K562 (cell line): ENCODE measurements at regions not wholly inside any gene's neighbourhood (a gene's known extent, or its start where the extent isn't known, plus 50 kb on each side); places are given as distances from the start of the nearest gene placed in this dataset.

ENCODE experiments used
- ATAC-seq: fragments of 200-7000 bp; cut with Tn5 transposase; 3 replicates; pipeline ENCODE4 v1.9.1; 2020; ENCODE audit warnings: moderate library complexity
- BruUV-seq: library from RNA; stranded (reverse); fragments of 400-500 nt; replicated peaks from 2 replicates; lab custom pipeline; 2021; lab: Mats Ljungman, UMichigan
- CTCF ChIA-PET: fragments of 300-600 bp; formaldehyde crosslinking; extraction: SDS; loops from one replicate; lab custom pipeline; 2021; ENCODE audit warnings: low intra/inter-chr PET ratio; lab: Yijun Ruan, JAX
- POLR2A ChIA-PET: fragments of 300-600, 350-650 bp; sonication (Branson Sonifier 250); formaldehyde crosslinking; extraction: SDS; loops from one replicate; lab custom pipeline; 2021; ENCODE audit warnings: antibody characterized with exemption, inconsistent platforms; lab: Yijun Ruan, JAX
- DNase-seq, 4 experiments: peaks; one replicate each; pipeline versions ENCODE4 v3.0.0 to v3.0.0-alpha.2; 2011 to 2018; ENCODE audit warnings: low spot score in 3 of 4, mixed read lengths in 3 of 4; ENCODE audit errors: extremely low read depth in 1 of 4
- FAIRE-seq: peaks from 2 replicates; lab custom pipeline; 2011; peaks lifted over from hg19 to GRCh38; lab: Jason Lieb, UNC
- H2AFZ ChIP-seq: 2 replicates; pipeline ENCODE4 v1.6.0; 2011; ENCODE audit warnings: low read depth, low read length, control low read depth, inconsistent platforms
- H3K27ac ChIP-seq: fragments of 200-600 bp; 3 replicates; pipeline ENCODE4 v1.8.0; 2011; ENCODE audit warnings: low read depth, mild to moderate bottlenecking, control low read depth, inconsistent platforms, low read length, moderate library complexity, mixed read lengths; ENCODE audit errors: extremely low read depth
- H3K27me3 ChIP-seq, 2 experiments: fragments of 300-600 bp in 1 of 2; 2 replicates in 1 of 2; 3 replicates in 1 of 2; pipeline versions ENCODE4 v1.6.0 to v1.8.0; 2011; ENCODE audit warnings: inconsistent platforms in 2 of 2, low read length in 2 of 2, mild to moderate bottlenecking in 1 of 2, mixed read lengths in 1 of 2, moderate library complexity in 1 of 2; ENCODE audit not compliant: control insufficient read depth in 2 of 2, insufficient read depth in 2 of 2
- H3K36me3 ChIP-seq: fragments of 300-600 bp; 3 replicates; pipeline ENCODE4 v1.8.0; 2011; ENCODE audit warnings: mild to moderate bottlenecking, low read length, inconsistent platforms; ENCODE audit not compliant: control insufficient read depth, insufficient read depth
- H3K4me1 ChIP-seq, 2 experiments: fragments of 200-600 bp in 1 of 2; replicated peaks in 1 of 2; 2 replicates in 1 of 2; 3 replicates in 1 of 2; pipeline versions ENCODE4 v1.5.1 to v1.8.0; 2011; ENCODE audit warnings: inconsistent platforms in 2 of 2, low read length in 2 of 2, mild to moderate bottlenecking in 1 of 2, mixed read lengths in 1 of 2, moderate library complexity in 1 of 2; ENCODE audit not compliant: control insufficient read depth in 2 of 2, insufficient read depth in 2 of 2
- H3K4me2 ChIP-seq: 2 replicates; pipeline ENCODE4 v1.6.1; 2011; ENCODE audit warnings: low read length, control low read depth, inconsistent platforms, mixed read lengths; ENCODE audit not compliant: insufficient read depth
- H3K4me3 ChIP-seq: fragments of 200-600 bp; sonication (generic), shearing (Covaris generic); 2 replicates; pipeline ENCODE4 v1.5.1; 2016; ENCODE audit warnings: control low read depth, inconsistent platforms
- H3K79me2 ChIP-seq: fragments of 200-600 bp; 3 replicates; pipeline ENCODE4 v1.8.0; 2011; ENCODE audit warnings: low read length, inconsistent platforms; ENCODE audit not compliant: control insufficient read depth, insufficient read depth
- H3K9ac ChIP-seq, 2 experiments: 2 replicates each; pipeline versions ENCODE4 v1.6.0 to v1.6.1; 2011; ENCODE audit warnings: low read depth in 2 of 2, low read length in 2 of 2, control low read depth in 1 of 2, inconsistent platforms in 1 of 2, mild to moderate bottlenecking in 1 of 2, mixed read lengths in 1 of 2; ENCODE audit not compliant: insufficient read depth in 1 of 2
- H3K9me1 ChIP-seq: one replicate; pipeline ENCODE4 v1.6.0; 2011; ENCODE audit warnings: inconsistent platforms, mild to moderate bottlenecking, low read length, moderate library complexity; ENCODE audit not compliant: control insufficient read depth, insufficient read depth
- H3K9me3 ChIP-seq: replicated peaks from 2 replicates; pipeline ENCODE4 v1.5.1; 2011; ENCODE audit warnings: low read depth, low read length, inconsistent platforms; ENCODE audit not compliant: control insufficient read depth, insufficient read depth
- H4K20me1 ChIP-seq: replicated peaks from 2 replicates; pipeline ENCODE4 v1.6.1; 2011; ENCODE audit warnings: low read length, inconsistent platforms, mixed read lengths; ENCODE audit not compliant: control insufficient read depth, insufficient read depth
- ADNP ChIP-seq: fragments of 200-800 bp; sonication (Bioruptor generic); IDR thresholded peaks from 2 replicates; pipeline ENCODE4 v1.6.1; 2016; ENCODE audit warnings: missing genetic modification characterization, missing compliant biosample characterization
- CHAMP1 ChIP-seq: fragments of 450-650 bp; IDR thresholded peaks from 2 replicates; pipeline ENCODE4 v1.6.1; 2016; ENCODE audit warnings: mild to moderate bottlenecking
- CUX1 ChIP-seq: fragments of 200-800 bp; sonication (Bioruptor generic); IDR thresholded peaks from 2 replicates; pipeline ENCODE4 v1.6.1; 2016; ENCODE audit warnings: missing genetic modification characterization, missing compliant biosample characterization
- ELF4 ChIP-seq: fragments of 450-650 bp; formaldehyde crosslinking; IDR thresholded peaks from 2 replicates; pipeline ENCODE4 v1.4.0; 2022; ENCODE audit warnings: missing genetic modification characterization
- FOXP1 ChIP-seq: sonication (generic); formaldehyde crosslinking; IDR thresholded peaks from 2 replicates; pipeline ENCODE4 v1.8.0; 2022; ENCODE audit warnings: mild to moderate bottlenecking, missing genetic modification reagents
- HOXB6 ChIP-seq: fragments of 250-450 bp; sonication (Bioruptor Pico); IDR thresholded peaks from 2 replicates; pipeline ENCODE4 v1.5.1; 2022; ENCODE audit warnings: mild to moderate bottlenecking, borderline replicate concordance
- KDM2B ChIP-seq: fragments of 250-450 bp; sonication (Bioruptor Pico); IDR thresholded peaks from 2 replicates; pipeline ENCODE4 v1.8.0; 2021; ENCODE audit warnings: mild to moderate bottlenecking, moderate library complexity
- MNT ChIP-seq, 2 experiments: fragments of 450-650 bp; conservative IDR thresholded peaks; 2 replicates each; pipeline ENCODE4 v1.6.1; 2017; ENCODE audit warnings: mild to moderate bottlenecking in 2 of 2, moderate library complexity in 2 of 2
- POLR2H ChIP-seq: IDR thresholded peaks from 2 replicates; pipeline ENCODE4 v1.6.1; 2016; ENCODE audit warnings: missing genetic modification characterization, low read depth, mild to moderate bottlenecking, control low read depth, missing compliant biosample characterization, moderate library complexity
- SMARCA5 ChIP-seq: fragments of 450-650 bp; IDR thresholded peaks from 2 replicates; pipeline ENCODE4 v1.6.1; 2016
- UBTF ChIP-seq, 2 experiments: IDR thresholded peaks; 2 replicates each; pipeline ENCODE4 v1.6.1; 2012; ENCODE audit warnings: improper control_type of control experiment in 2 of 2, low read depth in 2 of 2, low read length in 2 of 2, borderline replicate concordance in 1 of 2
- ZNF668 ChIP-seq: fragments of 250-450 bp; sonication (Bioruptor Pico); IDR thresholded peaks from 2 replicates; pipeline ENCODE4 v1.8.0; 2022; ENCODE audit warnings: mild to moderate bottlenecking, inconsistent platforms
- WGBS: fragments of 100-300 bp; shearing (Covaris generic); methylation state at CpG from one replicate; pipeline ENCODE4 v1.1.6; 2016; ENCODE audit warnings: low coverage, mixed read lengths; ENCODE audit not compliant: insufficient coverage; ENCODE audit errors: missing lambda C conversion rate; 5-methylcytosine and 5-hydroxymethylcytosine counted together
- in situ Hi-C: fragments of 300-500 bp; cut with MboI; formaldehyde crosslinking; loops from 4 replicates; pipeline ENCODE4 v1.15.0; 2018; ENCODE audit warnings: inconsistent platforms, mixed read lengths
- intact Hi-C: fragments of 100-400 bp; cut with micrococcal nuclease; formaldehyde crosslinking; loops from 2 replicates; pipeline ENCODE4 v1.14.2; 2022

- H3K79me2 ChIP-seq, result no peaks in the 10 kb centered on the region
- 0% methylated on average over 4 of the region's 4 CpGs for WGBS
- ChIA-PET CTCF (no interaction called here), POLR2A (no interaction called here)
- FAIRE-seq (no peak), DNase-seq (no peak), ATAC-seq (no peak)
- H3K9ac ChIP-seq, result no peak overlapping the region
- H3K4me1 ChIP-seq, result no peaks in the 10 kb centered on the region
- no peak overlapping the region for H3K27ac ChIP-seq
- H3K4me3 ChIP-seq, result no peak overlapping the region
- in situ Hi-C loops, result no loop called here
- H4K20me1 ChIP-seq, result no peaks in the 10 kb centered on the region
- H3K4me2 ChIP-seq, result no peak overlapping the region
- H3K9me3 ChIP-seq, result no peaks in the 10 kb centered on the region
- intact Hi-C loops, result no loop called here
- H3K9me1 ChIP-seq, result no peaks in the 10 kb centered on the region
- H3K27me3 ChIP-seq, result no peaks in the 10 kb centered on the region
- no peak overlapping the region for H2AFZ ChIP-seq
- no TSS peak for BruUV-seq
- no peaks in the 10 kb centered on the region for H3K36me3 ChIP-seq
- no peak for TF ChIP-seq FOXP1
- no peak for TF ChIP-seq UBTF (IDR thresholded peaks at IDR 0.05; ENCODE audit: borderline replicate concordance in 1 of 2, low read depth in 2 of 2, low read length in 2 of 2)
- TF ChIP-seq CUX1 (CRISPR knock-in tag), result no peak
- TF ChIP-seq CHAMP1, result no peak
- TF ChIP-seq ELF4 (CRISPR knock-in tag), result no peak
- no peak for TF ChIP-seq HOXB6 (CRISPR knock-in tag)
- TF ChIP-seq SMARCA5, result no peak
- no peak for TF ChIP-seq MNT (conservative IDR thresholded peaks at IDR 0.05)
- no peak for TF ChIP-seq ADNP (tag)
- no peak for TF ChIP-seq ZNF668 (CRISPR knock-in tag)
- no peak for TF ChIP-seq POLR2H (tag)
- TF ChIP-seq KDM2B (CRISPR knock-in tag), result no peak
Observed at GRCh38 chr11:80440835-80441234, 1000.0 kb upstream of the TENM4 start.
